GM12878 (cell line): ENCODE measurements at regions not wholly inside any gene's neighbourhood (a gene's known extent, or its start where the extent isn't known, plus 50 kb on each side); places are given as distances from the start of the nearest gene placed in this dataset.

Experiments used
- ATAC-seq: fragments of 200-7000 bp; cut with Tn5 transposase; 3 replicates; pipeline ENCODE4 v1.9.1; 2020; ENCODE audit warnings: mild to moderate bottlenecking, moderate library complexity
- BruUV-seq: library from RNA; stranded (reverse); fragments of 400-500 nt; replicated peaks from 2 replicates; lab custom pipeline; 2021; lab: Mats Ljungman, UMichigan
- CTCF ChIA-PET: fragments of 300-600 bp; sonication (Branson Sonifier 250); formaldehyde crosslinking; extraction: SDS; loops from one replicate; lab custom pipeline; 2021; ENCODE audit warnings: inconsistent platforms; lab: Yijun Ruan, JAX
- POLR2A ChIA-PET: fragments of 350-600 bp; formaldehyde crosslinking; extraction: SDS; loops from one replicate; lab custom pipeline; 2021; ENCODE audit warnings: inconsistent platforms; lab: Charles Lee
- RAD21 ChIA-PET: fragments of 300-600 bp; sonication (Branson Sonifier 250); formaldehyde crosslinking; loops from one replicate; lab custom pipeline; 2023; ENCODE audit warnings: antibody characterized with exemption; ENCODE audit not compliant: unreplicated experiment; lab: Charles Lee
- SMC1A ChIA-PET: fragments of 300-600 bp; sonication (Branson Sonifier 250); formaldehyde crosslinking; loops from one replicate; lab custom pipeline; 2023; ENCODE audit not compliant: unreplicated experiment, uncharacterized antibody; lab: Charles Lee
- DNase-seq: peaks from one replicate; pipeline ENCODE4 v3.0.0-alpha.2; 2011; ENCODE audit warnings: low read depth, low spot score
- FAIRE-seq: peaks from 3 replicates; lab custom pipeline; 2011; peaks lifted over from hg19 to GRCh38; lab: Jason Lieb, UNC
- H2AFZ ChIP-seq: 2 replicates; pipeline ENCODE4 v1.6.0; 2011; ENCODE audit warnings: low read depth, low read length, control low read depth; ENCODE audit not compliant: control insufficient read depth
- H3K27ac ChIP-seq: 2 replicates; pipeline ENCODE4 v1.5.1; 2011; ENCODE audit warnings: control low read depth; ENCODE audit not compliant: control insufficient read depth, insufficient read depth
- H3K27me3 ChIP-seq, 2 experiments: replicated peaks in 1 of 2; 2 replicates each; pipeline versions ENCODE4 v1.6.0 to v1.6.1; 2011; ENCODE audit warnings: low read length in 1 of 2; ENCODE audit not compliant: control insufficient read depth in 2 of 2, insufficient read depth in 2 of 2
- H3K36me3 ChIP-seq, 2 experiments: 2 replicates each; pipeline ENCODE4 v1.5.1; 2011; ENCODE audit warnings: low read length in 1 of 2; ENCODE audit not compliant: control insufficient read depth in 2 of 2, insufficient read depth in 2 of 2
- H3K4me1 ChIP-seq: 2 replicates; pipeline ENCODE4 v1.6.1; 2011; ENCODE audit warnings: mild to moderate bottlenecking, low read length, moderate library complexity, mixed read lengths; ENCODE audit not compliant: control insufficient read depth, insufficient read depth
- H3K4me2 ChIP-seq: 2 replicates; pipeline ENCODE4 v1.6.0; 2011; ENCODE audit warnings: control low read depth; ENCODE audit not compliant: control insufficient read depth, insufficient read depth
- H3K4me3 ChIP-seq: fragments of 200-600 bp; sonication (generic); 2 replicates; pipeline ENCODE4 v1.5.1; 2016
- H3K79me2 ChIP-seq: 2 replicates; pipeline ENCODE4 v1.6.0; 2011; ENCODE audit warnings: low read length; ENCODE audit not compliant: control insufficient read depth, insufficient read depth
- H3K9ac ChIP-seq: 2 replicates; pipeline ENCODE4 v1.8.0; 2011; ENCODE audit warnings: low read length, control low read depth, mixed read lengths; ENCODE audit not compliant: control insufficient read depth, insufficient read depth
- H3K9me3 ChIP-seq: replicated peaks from 3 replicates; pipeline ENCODE4 v1.5.1; 2011; ENCODE audit warnings: mild to moderate bottlenecking, low read length; ENCODE audit not compliant: control insufficient read depth, insufficient read depth
- H4K20me1 ChIP-seq: 2 replicates; pipeline ENCODE4 v1.6.0; 2011; ENCODE audit not compliant: control insufficient read depth, insufficient read depth
- CHD4 ChIP-seq: fragments of 200-600 bp; sonication (generic); IDR thresholded peaks from 2 replicates; pipeline ENCODE4 v1.6.1; 2016; ENCODE audit warnings: mild to moderate bottlenecking
- EED ChIP-seq: sonication (generic); IDR thresholded peaks from 2 replicates; pipeline ENCODE4 v1.6.1; 2016; ENCODE audit warnings: antibody characterized with exemption, low read depth
- EGR1 ChIP-seq, 2 experiments: IDR thresholded peaks; 1 replicate in 1 of 2; 2 replicates in 1 of 2; pipeline ENCODE4 v1.6.1; 2011 to 2012; ENCODE audit warnings: low read depth in 2 of 2, low read length in 2 of 2, borderline replicate concordance in 1 of 2, mild to moderate bottlenecking in 1 of 2, moderate library complexity in 1 of 2
- FOXK2 ChIP-seq: fragments of 450-650 bp; IDR thresholded peaks from 2 replicates; pipeline ENCODE4 v1.6.1; 2017; ENCODE audit warnings: mild to moderate bottlenecking, moderate library complexity
- HSF1 ChIP-seq: fragments of 150-350 bp; IDR thresholded peaks from 2 replicates; pipeline ENCODE4 v1.6.1; 2014; ENCODE audit warnings: mild to moderate bottlenecking, low read depth, low read length
- IRF3 ChIP-seq: fragments of 450-650 bp; IDR thresholded peaks from 2 replicates; pipeline ENCODE4 v1.6.1; 2014; ENCODE audit warnings: mild to moderate bottlenecking
- WGBS: methylation state at CpG from one replicate; pipeline ENCODE4 v1.1.6; 2016; ENCODE audit warnings: low lambda C conversion rate; ENCODE audit not compliant: insufficient replicate concordance, insufficient coverage; ENCODE audit errors: missing lambda C conversion rate; 5-methylcytosine and 5-hydroxymethylcytosine counted together
- in situ Hi-C: fragments of 300-500 bp; cut with MboI; formaldehyde crosslinking; loops from 9 replicates; pipeline ENCODE4 v1.14.3; 2018; ENCODE audit warnings: mixed read lengths
- intact Hi-C: fragments of 100-400 bp; cut with micrococcal nuclease; formaldehyde crosslinking; loops from one replicate; pipeline ENCODE4 v1.14.2; 2022; ENCODE audit not compliant: unreplicated experiment

- DNase-seq (no peak), ATAC-seq (no peak), FAIRE-seq (no peak)
- Histone ChIP-seq H3K27ac (no peak overlapping the region), H3K9me3 (no peaks in the 10 kb centered on the region; the same call in 2 of the 3 replicates), H4K20me1 (no peaks in the 10 kb centered on the region), H3K4me3 (no peak overlapping the region), H3K36me3 (no peaks in the 10 kb centered on the region), H2AFZ (no peak overlapping the region)
- 0% methylated on average over 4 of the region's 4 CpGs for WGBS
- BruUV-seq = no TSS peak
- RAD21 ChIA-PET = no interaction called here
- intact Hi-C loops = no loop called here
- SMC1A ChIA-PET = no interaction called here
- POLR2A ChIA-PET = no interaction called here
- TF ChIP-seq FOXK2 = no peak
- TF ChIP-seq CHD4 = no peak
- TF ChIP-seq IRF3 = no peak
- TF ChIP-seq, all 136 proteins: peak for 0
- Histone ChIP-seq H3K27me3 (no peaks in the 10 kb centered on the region), H3K4me1 (no peaks in the 10 kb centered on the region), H3K9ac (no peak overlapping the region), H3K79me2 (no peaks in the 10 kb centered on the region), H3K4me2 (no peak overlapping the region)
- CTCF ChIA-PET = no interaction called here
- in situ Hi-C loops = no loop called here
Measured at GRCh38 chr2:228542277-228542676, 360.8 kb upstream of the SPHKAP start.

- RAD21 ChIA-PET = no interaction called here
Measured at GRCh38 chr2:228541789-228542188, 360.3 kb upstream of the SPHKAP start.

More at GRCh38 chr2:228541789-228542188, 360.3 kb upstream of the SPHKAP start:
- ATAC-seq (no peak), DNase-seq (no peak), FAIRE-seq (no peak)
- no peak overlapping the region for H3K4me3 ChIP-seq
- H4K20me1 ChIP-seq = no peaks in the 10 kb centered on the region
- H3K27ac ChIP-seq = no peak overlapping the region
- WGBS = 18% methylated on average over 4 of the region's 4 CpGs
- no peak overlapping the region for H3K9ac ChIP-seq
- no peaks in the 10 kb centered on the region for H3K4me1 ChIP-seq
- TF ChIP-seq EED (no peak), EGR1 (IDR thresholded peaks at IDR 0.05; ENCODE audit: borderline replicate concordance in 1 of 2, low read depth in 2 of 2, low read length in 2 of 2) (no peak), HSF1 (no peak)
- SMC1A ChIA-PET = interaction anchor here (0.6 to 0.7 kb wide), 2 partner anchors 9 to 63 kb away, joined by 3 read pairs; no protein-coding TSS in a partner anchor
- no peaks in the 10 kb centered on the region for H3K79me2 ChIP-seq
- CTCF ChIA-PET = no interaction called here
- intact Hi-C loops = no loop called here
- no peak overlapping the region for H2AFZ ChIP-seq
- H3K27me3 ChIP-seq = no peaks in the 10 kb centered on the region
- in situ Hi-C loops = no loop called here
- no peaks in the 10 kb centered on the region for H3K36me3 ChIP-seq
- no TSS peak for BruUV-seq
- no peak overlapping the region for H3K4me2 ChIP-seq
- H3K9me3 ChIP-seq = no peaks in the 10 kb centered on the region; the same call in 2 of the 3 replicates
- POLR2A ChIA-PET = no interaction called here
